ENCODE measurements at regions not wholly inside any gene's neighbourhood (a gene's known extent, or its start where the extent isn't known, plus 50 kb on each side); places are given as distances from the start of the nearest gene placed in this dataset.

DNA sequence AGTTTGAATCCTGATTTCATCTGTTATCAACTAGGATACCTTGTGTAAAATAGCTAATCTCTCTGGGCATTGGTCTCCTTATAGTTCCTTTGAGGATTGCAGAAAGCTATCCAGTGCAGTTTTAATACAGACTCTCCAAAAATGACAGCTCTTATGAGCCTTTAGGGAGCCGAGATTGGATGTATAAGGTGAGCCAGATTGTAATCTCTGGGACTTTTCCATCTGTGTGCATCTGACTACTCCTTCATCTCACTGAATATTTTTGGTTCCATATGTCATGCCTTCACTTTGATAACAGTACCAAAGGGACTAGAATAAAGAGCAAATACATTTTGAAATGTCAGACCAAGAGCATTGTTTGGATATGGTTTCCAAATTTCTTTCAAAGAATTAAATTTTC is 367.2 kb downstream of the TMEM232 start:
- Histone ChIP-seq H2BK20ac (ENCODE audit: low read length) (no peak overlapping the region), H2BK15ac (ENCODE audit: low read length) (no peak overlapping the region), H2BK5ac (ENCODE audit: low read depth, low read length) (no peak overlapping the region), H3K27ac (ENCODE audit: low read depth, low read length) (no peak overlapping the region), H3K14ac (ENCODE audit: insufficient read length) (no peak overlapping the region), H3K4me3 (ENCODE audit: extremely low read depth in 1 of 4, insufficient read depth in 2 of 4, low read depth in 3 of 4, low read length in 4 of 4) (no peak overlapping the region), H3K9me3 (ENCODE audit: insufficient read depth in 2 of 2, low read depth in 1 of 2, low read length in 1 of 2) (no peaks in the 10 kb centered on the region), H2BK120ac (replicated peaks; ENCODE audit: low read depth, low read length) (no peak overlapping the region), H3K4ac (replicated peaks; ENCODE audit: insufficient read length, low read depth, low read length) (no peak overlapping the region), H4K91ac (replicated peaks; ENCODE audit: insufficient read length, low read length) (no peak overlapping the region), H2BK12ac (ENCODE audit: low read depth, low read length) (no peak overlapping the region), H2AFZ (ENCODE audit: low read length) (no peak overlapping the region), H3K79me2 (ENCODE audit: control insufficient read depth in 1 of 2, insufficient read depth in 2 of 2, low read length in 2 of 2) (no peaks in the 10 kb centered on the region), H4K5ac (ENCODE audit: insufficient read length, low read depth, low read length) (no peak overlapping the region), H3K79me1 (ENCODE audit: low read depth, low read length) (no peaks in the 10 kb centered on the region), H2AK5ac (ENCODE audit: low read depth, low read length) (no peak overlapping the region), H3K4me1 (replicated peaks in 1 of 4; ENCODE audit: control insufficient read depth in 3 of 4, insufficient read depth in 4 of 4, low read length in 3 of 4) (peaks cover 0 to 3% (median 1%) of the 10 kb centered on the region in 4 experiments; a peak in 2 of 7 replicates), H3K56ac (replicated peaks; ENCODE audit: insufficient read length, low read depth, low read length) (no peak overlapping the region), H3K9ac (replicated peaks in 1 of 4; ENCODE audit: extremely low read depth in 1 of 4, low read depth in 3 of 4, low read length in 3 of 4) (no peak overlapping the region), H3K27me3 (replicated peaks in 1 of 4; ENCODE audit: control insufficient read depth in 3 of 4, extremely low read depth in 1 of 4, insufficient read depth in 3 of 4, low read length in 3 of 4) (no peaks in the 10 kb centered on the region), H4K20me1 (replicated peaks in 1 of 2; ENCODE audit: control insufficient read depth in 1 of 2, insufficient read depth in 2 of 2, low read length in 2 of 2) (no peaks in the 10 kb centered on the region), H3K23ac (ENCODE audit: insufficient read length) (no peak overlapping the region), H3K4me2 (ENCODE audit: insufficient read depth in 1 of 2, low read depth in 2 of 2, low read length in 2 of 2) (no peak overlapping the region), H3K36me3 (ENCODE audit: control insufficient read depth in 2 of 4, insufficient read depth in 4 of 4, low read length in 3 of 4) (no peaks in the 10 kb centered on the region), H4K8ac (ENCODE audit: extremely low read depth, insufficient read depth, low read length) (no peak overlapping the region), H3K23me2 (ENCODE audit: low read depth, low read length) (no peaks in the 10 kb centered on the region), H3K18ac (ENCODE audit: extremely low read depth, low read length) (no peak overlapping the region)
- WGBS, 2 experiments (ENCODE audit: extremely low coverage in 1 of 2, insufficient coverage in 1 of 2, insufficient read length in 1 of 2, insufficient replicate concordance in 2 of 2, low coverage in 1 of 2, low lambda C conversion rate in 2 of 2, missing lambda C conversion rate in 1 of 2) = 90% methylated on average over 1 of the region's 1 CpG; no CpG with 5 or more reads in 1 of the 2 experiments
- ChIA-PET POLR2A (ENCODE audit: partially characterized antibody) (interaction anchor here (0.6 kb wide), 1 partner anchor 334 kb away, joined by 3 read pairs; no protein-coding TSS in a partner anchor), CTCF (ENCODE audit: partially characterized antibody) (no interaction called here)
- TF ChIP-seq SIX5 (IDR thresholded peaks at IDR 0.05; ENCODE audit: low read depth, low read length) (no peak), SP4 (IDR thresholded peaks at IDR 0.05; ENCODE audit: low read length) (no peak), USF2 (IDR thresholded peaks at IDR 0.05; ENCODE audit: low read length) (no peak), TEAD4 (IDR thresholded peaks at IDR 0.05; ENCODE audit: low read depth, low read length) (no peak), NANOG (IDR thresholded peaks at IDR 0.05; ENCODE audit: insufficient read depth, low read depth, low read length, poor library complexity, severe bottlenecking) (no peak), GABPA (IDR thresholded peaks at IDR 0.05; ENCODE audit: borderline replicate concordance, insufficient read depth, low read length) (no peak), SRF (IDR thresholded peaks at IDR 0.05; ENCODE audit: low read depth, low read length) (no peak), EP300 (IDR thresholded peaks at IDR 0.05; ENCODE audit: borderline replicate concordance in 1 of 2, low read depth in 2 of 2, low read length in 2 of 2) (no peak), ASH2L (IDR thresholded peaks at IDR 0.05; ENCODE audit: low read length) (no peak), ZNF274 (IDR thresholded peaks at IDR 0.05; ENCODE audit: borderline replicate concordance, extremely low read depth, low read length) (no peak), TCF12 (IDR thresholded peaks at IDR 0.05; ENCODE audit: low read depth, low read length) (no peak), NRF1 (IDR thresholded peaks at IDR 0.05; ENCODE audit: low read depth, low read length) (no peak), CEBPB (IDR thresholded peaks at IDR 0.05; ENCODE audit: low read depth, low read length) (no peak)
- TF ChIP-seq, protein P1, sequence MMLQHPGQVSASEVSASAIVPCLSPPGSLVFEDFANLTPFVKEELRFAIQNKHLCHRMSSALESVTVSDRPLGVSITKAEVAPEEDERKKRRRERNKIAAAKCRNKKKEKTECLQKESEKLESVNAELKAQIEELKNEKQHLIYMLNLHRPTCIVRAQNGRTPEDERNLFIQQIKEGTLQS (IDR thresholded peaks at IDR 0.05; ENCODE audit: insufficient read depth, low read depth, low read length) = no peak
- DNase-seq (ENCODE audit: low read depth in 1 of 2, low spot score in 2 of 2) = no peak
- FAIRE-seq = no peak
